ENCODE measurements at regions not wholly inside any gene's neighbourhood (a gene's known extent, or its start where the extent isn't known, plus 50 kb on each side); places are given as distances from the start of the nearest gene placed in this dataset.

- Histone ChIP-seq H3K79me2 (ENCODE audit: insufficient read depth, low read length) (no peaks in the 10 kb centered on the region), H2AFZ (ENCODE audit: low read depth, low read length, severe bottlenecking) (no peak overlapping the region), H3K9me3 (ENCODE audit: insufficient read depth, low read length) (no peaks in the 10 kb centered on the region), H3K9ac (ENCODE audit: low read length) (no peak overlapping the region), H3K4me3 (ENCODE audit: insufficient read depth, low read length, poor library complexity, severe bottlenecking) (no peak overlapping the region), H3K4me2 (ENCODE audit: low read depth, low read length, poor library complexity, severe bottlenecking) (no peak overlapping the region), H3F3A (ENCODE audit: insufficient read depth) (no peaks in the 10 kb centered on the region), H4K20me1 (ENCODE audit: low read depth, low read length) (no peaks in the 10 kb centered on the region), H3K27ac (ENCODE audit: low read depth, low read length) (no peak overlapping the region), H3K9me2 (replicated peaks; ENCODE audit: insufficient read depth, low read length) (no peaks in the 10 kb centered on the region), H3K36me3 (ENCODE audit: low read length) (no peaks in the 10 kb centered on the region), H3K27me3 (ENCODE audit: low read length) (no peaks in the 10 kb centered on the region)
- TF ChIP-seq CTCF (IDR thresholded peaks at IDR 0.05; ENCODE audit: insufficient read depth, low read length, poor library complexity, severe bottlenecking) (no peak), EZH2phosphoT487 (conservative IDR thresholded peaks at IDR 0.05; ENCODE audit: low read length) (no peak)
These were observed 444.2 kb upstream of the SLIT2 start for GRCh38 chr4:19807505-19807904.

DNA sequence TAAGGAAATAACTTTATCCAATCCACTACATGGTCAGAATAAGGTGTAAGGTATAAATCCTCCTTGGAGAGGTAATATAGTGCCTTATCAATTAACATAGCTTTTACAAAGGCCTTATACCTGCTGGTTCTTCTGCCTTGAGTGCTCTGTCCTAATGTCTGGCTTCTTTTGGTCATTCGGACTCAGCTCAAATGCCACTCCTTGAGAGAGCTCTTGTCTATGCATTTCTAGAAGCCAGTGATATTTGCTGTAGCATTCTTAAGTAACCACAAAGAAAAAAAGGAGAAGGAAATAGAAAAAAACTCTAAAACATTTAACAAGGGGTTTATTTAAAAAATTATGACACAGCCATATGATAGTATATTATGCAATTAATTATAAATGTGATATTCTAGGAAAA, 444.8 kb upstream of the SLIT2 start:
- no peaks in the 10 kb centered on the region for H3K79me2 ChIP-seq (ENCODE audit: insufficient read depth, low read length)
- no peaks in the 10 kb centered on the region for H3K27me3 ChIP-seq (ENCODE audit: low read length)
- H3F3A ChIP-seq (ENCODE audit: insufficient read depth) = no peaks in the 10 kb centered on the region
- H3K9me3 ChIP-seq (ENCODE audit: insufficient read depth, low read length) = no peaks in the 10 kb centered on the region
- H3K4me2 ChIP-seq (ENCODE audit: low read depth, low read length, poor library complexity, severe bottlenecking) = no peak overlapping the region
- H3K4me3 ChIP-seq (ENCODE audit: insufficient read depth, low read length, poor library complexity, severe bottlenecking) = no peak overlapping the region
- TF ChIP-seq CTCF (IDR thresholded peaks at IDR 0.05; ENCODE audit: insufficient read depth, low read length, poor library complexity, severe bottlenecking) (no peak), EZH2phosphoT487 (conservative IDR thresholded peaks at IDR 0.05; ENCODE audit: low read length) (no peak)
- H4K20me1 ChIP-seq (ENCODE audit: low read depth, low read length) = no peaks in the 10 kb centered on the region
- no peak overlapping the region for H3K9ac ChIP-seq (ENCODE audit: low read length)
- no peak overlapping the region for H3K27ac ChIP-seq (ENCODE audit: low read depth, low read length)
- no peaks in the 10 kb centered on the region for H3K36me3 ChIP-seq (ENCODE audit: low read length)
- H3K9me2 ChIP-seq (replicated peaks; ENCODE audit: insufficient read depth, low read length) = no peaks in the 10 kb centered on the region
- no peak overlapping the region for H2AFZ ChIP-seq (ENCODE audit: low read depth, low read length, severe bottlenecking)

GRCh38 chr4:19803406-19803805, 448.3 kb upstream of the SLIT2 start:
- Histone ChIP-seq H3K9ac (ENCODE audit: low read length) (no peak overlapping the region), H3K4me2 (ENCODE audit: low read depth, low read length, poor library complexity, severe bottlenecking) (no peak overlapping the region), H3K79me2 (ENCODE audit: insufficient read depth, low read length) (no peaks in the 10 kb centered on the region), H3K27me3 (ENCODE audit: low read length) (no peaks in the 10 kb centered on the region), H2AFZ (ENCODE audit: low read depth, low read length, severe bottlenecking) (no peak overlapping the region), H3K9me3 (ENCODE audit: insufficient read depth, low read length) (no peaks in the 10 kb centered on the region), H3K9me2 (replicated peaks; ENCODE audit: insufficient read depth, low read length) (no peaks in the 10 kb centered on the region), H4K20me1 (ENCODE audit: low read depth, low read length) (no peaks in the 10 kb centered on the region), H3K36me3 (ENCODE audit: low read length) (no peaks in the 10 kb centered on the region), H3F3A (ENCODE audit: insufficient read depth) (no peaks in the 10 kb centered on the region), H3K27ac (ENCODE audit: low read depth, low read length) (no peak overlapping the region), H3K4me3 (ENCODE audit: insufficient read depth, low read length, poor library complexity, severe bottlenecking) (no peak overlapping the region)
- no peak for TF ChIP-seq CTCF (IDR thresholded peaks at IDR 0.05; ENCODE audit: insufficient read depth, low read length, poor library complexity, severe bottlenecking)
- no peak for TF ChIP-seq EZH2phosphoT487 (conservative IDR thresholded peaks at IDR 0.05; ENCODE audit: low read length)

- H3K4me2 ChIP-seq (ENCODE audit: low read depth, low read length, poor library complexity, severe bottlenecking) = no peak overlapping the region
- H3K9me2 ChIP-seq (replicated peaks; ENCODE audit: insufficient read depth, low read length) = no peaks in the 10 kb centered on the region
- no peaks in the 10 kb centered on the region for H3K79me2 ChIP-seq (ENCODE audit: insufficient read depth, low read length)
- no peak overlapping the region for H3K9ac ChIP-seq (ENCODE audit: low read length)
- H3K27me3 ChIP-seq (ENCODE audit: low read length) = no peaks in the 10 kb centered on the region
- no peaks in the 10 kb centered on the region for H4K20me1 ChIP-seq (ENCODE audit: low read depth, low read length)
- TF ChIP-seq CTCF (IDR thresholded peaks at IDR 0.05; ENCODE audit: insufficient read depth, low read length, poor library complexity, severe bottlenecking) (no peak), EZH2phosphoT487 (conservative IDR thresholded peaks at IDR 0.05; ENCODE audit: low read length) (no peak)
- H2AFZ ChIP-seq (ENCODE audit: low read depth, low read length, severe bottlenecking) = no peak overlapping the region
- H3K36me3 ChIP-seq (ENCODE audit: low read length) = no peaks in the 10 kb centered on the region
- H3F3A ChIP-seq (ENCODE audit: insufficient read depth) = no peaks in the 10 kb centered on the region
- no peak overlapping the region for H3K27ac ChIP-seq (ENCODE audit: low read depth, low read length)
- no peaks in the 10 kb centered on the region for H3K9me3 ChIP-seq (ENCODE audit: insufficient read depth, low read length)
- H3K4me3 ChIP-seq (ENCODE audit: insufficient read depth, low read length, poor library complexity, severe bottlenecking) = no peak overlapping the region
These were observed 457.9 kb upstream of the SLIT2 start for GRCh38 chr4:19793831-19794230.

Measured in SU-DHL-6 (cell line).